Tibial artery (tissue), 4 donors: ENCODE measurements at regions not wholly inside any gene's neighbourhood (a gene's known extent, or its start where the extent isn't known, plus 50 kb on each side); places are given as distances from the start of the nearest gene placed in this dataset.

ENCODE experiments used
- DNase-seq, 2 donors: peaks; one replicate each; pipeline ENCODE4 v3.0.0-alpha.2; 2019
- H3K27ac ChIP-seq, 2 donors: fragments of 200-600 bp; sonication (generic) in 1 of 2; 1 replicate in 1 of 2; 2 replicates in 1 of 2; pipeline ENCODE4 v1.5.1; 2018 to 2019; ENCODE audit warnings: mild to moderate bottlenecking in 1 of 2
- H3K27me3 ChIP-seq, 2 donors: fragments of 200-600 bp; sonication (generic) in 1 of 2; one replicate each; pipeline versions ENCODE4 v1.5.1 to v1.6.0; 2016 to 2019
- H3K36me3 ChIP-seq, 3 donors: fragments of 200-600 bp; sonication (generic) in 2 of 3; one replicate each; pipeline ENCODE4 v1.5.1; 2016 to 2019; ENCODE audit warnings: mild to moderate bottlenecking in 2 of 3
- H3K4me1 ChIP-seq, 4 donors: fragments of 200-600 bp; sonication (generic) in 2 of 4; 1 replicate in 3 of 4; 2 replicates in 1 of 4; pipeline ENCODE4 v1.5.1; 2016 to 2019
- H3K4me3 ChIP-seq, 2 donors: fragments of 200-600 bp; sonication (generic) in 1 of 2; 1 replicate in 1 of 2; 2 replicates in 1 of 2; pipeline ENCODE4 v1.5.1; 2018 to 2019; ENCODE audit warnings: mild to moderate bottlenecking in 2 of 2
- H3K9me3 ChIP-seq, 3 donors: fragments of 200-600 bp; sonication (generic) in 1 of 3; one replicate each; pipeline ENCODE4 v1.5.1; 2016 to 2019
- intact Hi-C: fragments of 100-400 bp; cut with DNase I; formaldehyde crosslinking; loops from one replicate; pipeline ENCODE4 v1.15.0; 2023; ENCODE audit warnings: low total_unique reads
- TF ChIP-seq, protein P1 (sequence below), 2 experiments: fragments of 200-600 bp in 1 of 2; fragments of 450-650 bp in 1 of 2; IDR thresholded peaks; one replicate each; pipeline ENCODE4 v1.5.1; 2017 to 2019; ENCODE audit warnings: antibody characterized with exemption in 2 of 2, mild to moderate bottlenecking in 1 of 2, moderate library complexity in 1 of 2

DNA sequence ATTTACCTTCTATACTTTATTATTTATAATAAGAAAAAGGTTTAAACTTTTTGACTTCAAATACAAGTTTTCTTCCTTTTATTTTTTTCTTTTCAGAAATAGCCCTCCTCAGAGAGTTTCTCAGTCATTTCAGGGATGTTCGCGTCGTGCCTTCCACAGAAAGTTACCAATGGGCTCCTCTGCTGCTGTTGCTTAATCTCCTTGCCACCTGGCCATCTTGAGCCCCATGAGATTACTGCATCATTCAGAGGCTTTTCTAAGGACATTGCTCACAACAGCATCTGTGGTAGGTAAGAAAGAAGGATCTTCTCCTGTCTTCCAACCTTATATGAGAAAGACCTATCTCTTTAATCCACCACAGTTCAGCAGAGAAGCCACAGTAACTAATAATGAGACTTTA, 1361.9 kb upstream of the ADGRL3 start:
- Histone ChIP-seq H3K27me3 (no peaks in the 10 kb centered on the region), H3K27ac (no peak overlapping the region), H3K4me3 (no peak overlapping the region), H3K36me3 (no peaks in the 10 kb centered on the region), H3K4me1 (no peaks in the 10 kb centered on the region), H3K9me3 (no peaks in the 10 kb centered on the region)
- intact Hi-C loops = no loop called here
- TF ChIP-seq, protein P1, sequence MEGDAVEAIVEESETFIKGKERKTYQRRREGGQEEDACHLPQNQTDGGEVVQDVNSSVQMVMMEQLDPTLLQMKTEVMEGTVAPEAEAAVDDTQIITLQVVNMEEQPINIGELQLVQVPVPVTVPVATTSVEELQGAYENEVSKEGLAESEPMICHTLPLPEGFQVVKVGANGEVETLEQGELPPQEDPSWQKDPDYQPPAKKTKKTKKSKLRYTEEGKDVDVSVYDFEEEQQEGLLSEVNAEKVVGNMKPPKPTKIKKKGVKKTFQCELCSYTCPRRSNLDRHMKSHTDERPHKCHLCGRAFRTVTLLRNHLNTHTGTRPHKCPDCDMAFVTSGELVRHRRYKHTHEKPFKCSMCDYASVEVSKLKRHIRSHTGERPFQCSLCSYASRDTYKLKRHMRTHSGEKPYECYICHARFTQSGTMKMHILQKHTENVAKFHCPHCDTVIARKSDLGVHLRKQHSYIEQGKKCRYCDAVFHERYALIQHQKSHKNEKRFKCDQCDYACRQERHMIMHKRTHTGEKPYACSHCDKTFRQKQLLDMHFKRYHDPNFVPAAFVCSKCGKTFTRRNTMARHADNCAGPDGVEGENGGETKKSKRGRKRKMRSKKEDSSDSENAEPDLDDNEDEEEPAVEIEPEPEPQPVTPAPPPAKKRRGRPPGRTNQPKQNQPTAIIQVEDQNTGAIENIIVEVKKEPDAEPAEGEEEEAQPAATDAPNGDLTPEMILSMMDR (IDR thresholded peaks at IDR 0.05) = no peak
- DNase-seq = no peak

DNA sequence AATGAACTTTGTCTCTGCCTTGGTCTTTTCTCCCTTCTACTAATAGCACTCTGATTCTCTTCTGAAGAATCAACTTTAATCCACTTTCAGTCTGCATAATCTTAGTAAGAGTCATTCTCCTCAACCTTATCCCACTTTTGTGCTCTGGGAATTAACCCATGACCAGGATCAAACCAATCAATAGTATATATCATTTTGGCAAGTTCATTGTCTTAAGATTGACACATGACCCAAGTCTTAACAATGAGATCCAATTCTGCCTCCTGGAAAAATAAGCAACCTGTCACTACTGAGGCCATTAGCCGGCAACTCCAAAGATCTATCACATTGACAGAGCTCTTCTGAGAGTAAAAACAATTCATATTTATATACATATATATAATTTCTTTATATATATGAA, 1358.4 kb upstream of the ADGRL3 start:
- no peaks in the 10 kb centered on the region for H3K36me3 ChIP-seq
- no peak overlapping the region for H3K27ac ChIP-seq
- H3K4me3 ChIP-seq = no peak overlapping the region
- TF ChIP-seq, protein P1 (IDR thresholded peaks at IDR 0.05) = no peak
- DNase-seq = no peak
- H3K4me1 ChIP-seq = no peaks in the 10 kb centered on the region
- peaks cover 0 to 3% (median 0%) of the 10 kb centered on the region in 3 donors for H3K9me3 ChIP-seq
- intact Hi-C loops = no loop called here
- no peaks in the 10 kb centered on the region for H3K27me3 ChIP-seq

DNA sequence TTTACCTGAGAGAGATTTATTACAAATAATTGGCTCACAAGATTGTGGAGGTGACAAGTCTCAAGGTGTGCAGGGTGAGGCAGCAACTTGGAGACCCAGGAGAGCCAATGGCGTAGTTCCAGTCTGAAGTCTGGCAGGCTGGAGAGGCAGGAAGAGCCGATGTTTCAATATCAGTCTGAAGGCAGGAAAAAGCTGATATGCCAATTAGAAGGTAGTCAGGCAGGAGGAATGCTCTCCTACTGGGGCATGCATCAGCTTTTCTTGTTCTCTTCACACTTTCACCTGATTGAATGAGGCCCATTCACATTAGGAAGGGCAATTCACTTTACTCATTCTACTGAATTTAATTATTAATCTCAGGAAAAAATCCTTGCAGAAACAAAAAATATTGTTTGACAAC, 1351.7 kb upstream of the ADGRL3 start:
- Histone ChIP-seq H3K27ac (no peak overlapping the region), H3K4me3 (no peak overlapping the region), H3K9me3 (peaks cover 0 to 3% (median 0%) of the 10 kb centered on the region in 3 donors), H3K27me3 (no peaks in the 10 kb centered on the region), H3K36me3 (no peaks in the 10 kb centered on the region), H3K4me1 (no peaks in the 10 kb centered on the region)
- intact Hi-C loops = no loop called here
- DNase-seq = no peak
- TF ChIP-seq, protein P1 (IDR thresholded peaks at IDR 0.05) = no peak

DNA sequence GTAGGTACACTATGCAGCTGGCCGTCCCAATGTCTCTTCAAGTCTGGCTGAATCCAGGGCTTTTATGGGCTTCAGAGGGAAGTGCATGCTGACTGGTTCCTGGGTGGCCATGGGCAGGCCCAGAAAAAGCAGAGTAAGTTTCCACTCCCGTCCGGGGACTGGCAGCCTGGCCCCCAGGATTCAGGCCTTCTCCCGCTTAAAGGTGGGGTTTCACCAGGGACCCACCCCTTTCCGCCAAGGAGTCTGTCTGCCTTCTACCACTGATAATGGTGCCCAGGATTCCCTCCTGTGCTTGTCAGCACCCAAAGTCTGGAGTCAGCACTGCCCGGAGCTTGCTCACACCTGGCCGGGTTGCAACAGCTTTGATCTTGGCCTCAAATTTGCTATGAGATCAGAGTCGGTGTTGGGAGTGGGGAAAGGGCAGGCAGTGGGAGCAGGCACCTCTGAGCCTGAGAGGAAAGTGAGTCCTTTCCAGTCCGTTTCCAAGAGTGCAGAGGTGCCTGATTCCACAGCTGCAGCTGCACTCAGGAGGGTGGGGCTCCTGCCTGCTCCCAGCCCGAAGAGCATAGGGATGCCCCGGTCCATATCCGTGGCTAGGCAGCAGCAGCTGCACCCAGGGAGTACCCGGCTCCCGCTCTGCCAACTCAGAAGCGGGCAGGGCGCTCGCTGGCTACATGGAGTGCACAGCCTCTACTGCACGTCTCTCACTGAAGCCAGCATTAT, 1344.3 kb upstream of the ADGRL3 start:
- no peaks in the 10 kb centered on the region for H3K4me1 ChIP-seq
- H3K9me3 ChIP-seq = no peaks in the 10 kb centered on the region
- H3K4me3 ChIP-seq = no peak overlapping the region
- no peaks in the 10 kb centered on the region for H3K27me3 ChIP-seq
- intact Hi-C loops = no loop called here
- H3K27ac ChIP-seq = no peak overlapping the region
- DNase-seq = no peak
- TF ChIP-seq, protein P1 (IDR thresholded peaks at IDR 0.05) = no peak
- no peaks in the 10 kb centered on the region for H3K36me3 ChIP-seq

DNA sequence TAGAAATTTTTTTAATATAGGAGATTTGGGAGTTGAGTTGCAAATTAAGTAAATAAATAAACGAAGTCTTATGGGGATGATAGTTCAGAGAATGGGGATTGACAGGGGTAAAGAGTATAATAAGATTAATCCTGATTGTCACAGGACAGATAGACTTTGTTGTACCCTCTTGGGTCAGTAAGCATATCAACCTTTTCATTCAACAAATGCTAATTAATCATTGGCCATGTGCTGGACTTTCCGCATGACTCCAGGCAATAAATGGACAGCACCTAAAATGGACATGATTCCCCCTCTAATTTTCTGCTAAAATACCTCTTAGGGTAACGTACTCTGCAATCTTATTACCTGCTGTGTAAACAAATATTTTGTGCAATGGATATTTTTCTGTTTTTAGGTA, 1331.1 kb upstream of the ADGRL3 start:
- no peak for DNase-seq
- TF ChIP-seq, protein P1 (IDR thresholded peaks at IDR 0.05) = no peak
- no peak overlapping the region for H3K27ac ChIP-seq

More for the DNA sequence above, 1331.1 kb upstream of the ADGRL3 start:
- intact Hi-C loops = no loop called here
- Histone ChIP-seq H3K4me3 (no peak overlapping the region), H3K4me1 (no peaks in the 10 kb centered on the region), H3K9me3 (no peaks in the 10 kb centered on the region), H3K36me3 (no peaks in the 10 kb centered on the region), H3K27me3 (no peaks in the 10 kb centered on the region)
